ENCODE measurements at regions not wholly inside any gene's neighbourhood (a gene's known extent, or its start where the extent isn't known, plus 50 kb on each side); places are given as distances from the start of the nearest gene placed in this dataset.

DNA sequence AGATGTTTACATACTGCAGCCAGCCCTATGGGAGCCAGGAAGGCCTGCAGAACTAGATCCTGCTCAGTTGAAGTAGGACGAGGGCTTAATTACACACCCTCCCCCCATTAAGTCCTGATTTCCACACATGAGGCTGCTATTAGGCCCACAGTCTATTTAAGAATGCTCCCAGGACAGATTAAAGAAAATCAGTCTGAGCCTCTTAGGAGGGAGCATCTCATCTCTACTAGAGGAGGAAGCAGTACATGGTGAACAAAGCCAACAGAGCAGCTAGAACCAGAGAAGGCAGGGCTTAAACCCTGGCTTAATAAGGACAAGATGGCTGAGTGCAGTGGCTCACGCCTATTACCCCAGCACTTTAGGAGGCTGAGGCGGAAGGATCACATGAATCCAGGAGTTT, 55.8 kb upstream of the ARHGAP5 start:
- Histone ChIP-seq H3K4me3 (ENCODE audit: low read depth in 1 of 3, low read length in 3 of 3) (no peak overlapping the region), H3K27ac (ENCODE audit: low read depth in 1 of 3, low read length in 2 of 3) (no peak overlapping the region), H3K36me3 (ENCODE audit: control insufficient read depth in 3 of 3, insufficient read depth in 2 of 3, low read depth in 1 of 3, low read length in 3 of 3) (no peaks in the 10 kb centered on the region), H3K9me3 (ENCODE audit: control insufficient read depth in 2 of 2, insufficient read depth in 1 of 2, low read depth in 1 of 2, low read length in 1 of 2) (peaks cover 0 to 6% of the 10 kb centered on the region in 2 donors), H3K27me3 (ENCODE audit: control insufficient read depth in 3 of 3, insufficient read depth in 3 of 3, low read length in 3 of 3) (no peaks in the 10 kb centered on the region), H3K4me1 (ENCODE audit: control insufficient read depth in 3 of 3, insufficient read depth in 2 of 3, low read depth in 1 of 3, low read length in 2 of 3) (no peaks in the 10 kb centered on the region)
- 92 to 94% (median 92%) methylated on average over 3 of the region's 3 CpGs for WGBS, 3 donors
- no peak for DNase-seq
- no peak for FAIRE-seq

DNA sequence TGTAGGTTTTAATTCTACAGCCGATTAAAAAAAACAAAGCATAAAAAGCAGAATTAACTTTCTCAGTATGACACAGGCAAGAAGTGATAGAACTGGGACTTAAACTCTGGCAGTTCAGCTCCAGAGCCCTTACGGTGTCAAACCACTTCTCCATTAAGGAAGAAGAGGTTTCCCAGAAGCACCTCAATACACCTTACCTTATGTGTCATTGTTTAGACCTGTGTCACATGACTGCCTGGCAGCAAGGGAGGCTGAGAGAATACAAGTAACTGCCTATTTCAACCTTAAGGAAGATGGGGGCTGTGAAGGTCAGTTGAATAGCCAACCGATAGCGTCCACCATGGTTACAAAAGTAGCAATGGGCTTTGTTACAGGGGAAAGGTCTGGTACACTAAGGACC, 54.6 kb upstream of the ARHGAP5 start:
- Histone ChIP-seq H3K9me3 (ENCODE audit: control insufficient read depth in 2 of 2, insufficient read depth in 1 of 2, low read depth in 1 of 2, low read length in 1 of 2) (peaks cover 0 to 6% of the 10 kb centered on the region in 2 donors), H3K27me3 (ENCODE audit: control insufficient read depth in 3 of 3, insufficient read depth in 3 of 3, low read length in 3 of 3) (no peaks in the 10 kb centered on the region), H3K4me1 (ENCODE audit: control insufficient read depth in 3 of 3, insufficient read depth in 2 of 3, low read depth in 1 of 3, low read length in 2 of 3) (no peaks in the 10 kb centered on the region), H3K36me3 (ENCODE audit: control insufficient read depth in 3 of 3, insufficient read depth in 2 of 3, low read depth in 1 of 3, low read length in 3 of 3) (no peaks in the 10 kb centered on the region), H3K4me3 (ENCODE audit: low read depth in 1 of 3, low read length in 3 of 3) (no peak overlapping the region), H3K27ac (ENCODE audit: low read depth in 1 of 3, low read length in 2 of 3) (no peak overlapping the region)
- WGBS, 3 donors: 91 to 96% (median 96%) methylated on average over 4 of the region's 4 CpGs
- DNase-seq: peak in 1 of 2 donors; percentile 6
- FAIRE-seq: no peak

GRCh38 chr14:32022938-32023466, 54.1 kb upstream of the ARHGAP5 start:
- H3K36me3 ChIP-seq (ENCODE audit: control insufficient read depth in 3 of 3, insufficient read depth in 2 of 3, low read depth in 1 of 3, low read length in 3 of 3): no peaks in the 10 kb centered on the region
- H3K4me3 ChIP-seq (ENCODE audit: low read depth in 1 of 3, low read length in 3 of 3): no peak overlapping the region
- DNase-seq (no peak), FAIRE-seq (no peak)
- no peaks in the 10 kb centered on the region for H3K4me1 ChIP-seq (ENCODE audit: control insufficient read depth in 3 of 3, insufficient read depth in 2 of 3, low read depth in 1 of 3, low read length in 2 of 3)
- 88 to 91% (median 91%) methylated on average over 3 of the region's 3 CpGs for WGBS, 3 donors
- H3K27me3 ChIP-seq (ENCODE audit: control insufficient read depth in 3 of 3, insufficient read depth in 3 of 3, low read length in 3 of 3): no peaks in the 10 kb centered on the region
- no peak overlapping the region for H3K27ac ChIP-seq (ENCODE audit: low read depth in 1 of 3, low read length in 2 of 3)
- peaks cover 0 to 6% of the 10 kb centered on the region in 2 donors for H3K9me3 ChIP-seq (ENCODE audit: control insufficient read depth in 2 of 2, insufficient read depth in 1 of 2, low read depth in 1 of 2, low read length in 1 of 2)

DNA sequence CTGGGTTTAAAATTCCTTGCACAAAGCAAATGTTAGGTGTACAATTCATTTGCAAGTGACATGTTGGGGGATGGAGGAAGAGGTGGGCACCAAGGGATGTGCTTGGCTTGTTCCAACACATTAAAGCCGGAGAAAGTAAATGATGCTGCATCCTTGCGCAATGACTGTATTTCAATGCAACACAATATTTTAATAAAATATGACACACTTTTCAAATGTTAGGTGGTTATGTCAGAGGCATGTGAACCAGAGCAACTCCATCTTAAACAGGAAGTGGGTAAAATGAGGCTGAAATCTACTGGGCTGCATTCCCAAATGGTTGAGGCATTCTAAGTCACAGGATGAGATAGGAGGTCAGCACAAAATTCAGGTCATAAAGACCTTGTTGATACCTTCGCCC, 53.6 kb upstream of the ARHGAP5 start:
- no peaks in the 10 kb centered on the region for H3K27me3 ChIP-seq (ENCODE audit: control insufficient read depth in 3 of 3, insufficient read depth in 3 of 3, low read length in 3 of 3)
- WGBS, 3 donors: 89 to 97% (median 94%) methylated on average over 3 of the region's 3 CpGs
- DNase-seq (no peak), FAIRE-seq (no peak)
- no peaks in the 10 kb centered on the region for H3K4me1 ChIP-seq (ENCODE audit: control insufficient read depth in 3 of 3, insufficient read depth in 2 of 3, low read depth in 1 of 3, low read length in 2 of 3)
- peaks cover 0 to 6% of the 10 kb centered on the region in 2 donors for H3K9me3 ChIP-seq (ENCODE audit: control insufficient read depth in 2 of 2, insufficient read depth in 1 of 2, low read depth in 1 of 2, low read length in 1 of 2)
- no peak overlapping the region for H3K4me3 ChIP-seq (ENCODE audit: low read depth in 1 of 3, low read length in 3 of 3)
- no peaks in the 10 kb centered on the region for H3K36me3 ChIP-seq (ENCODE audit: control insufficient read depth in 3 of 3, insufficient read depth in 2 of 3, low read depth in 1 of 3, low read length in 3 of 3)
- no peak overlapping the region for H3K27ac ChIP-seq (ENCODE audit: low read depth in 1 of 3, low read length in 2 of 3)

DNA sequence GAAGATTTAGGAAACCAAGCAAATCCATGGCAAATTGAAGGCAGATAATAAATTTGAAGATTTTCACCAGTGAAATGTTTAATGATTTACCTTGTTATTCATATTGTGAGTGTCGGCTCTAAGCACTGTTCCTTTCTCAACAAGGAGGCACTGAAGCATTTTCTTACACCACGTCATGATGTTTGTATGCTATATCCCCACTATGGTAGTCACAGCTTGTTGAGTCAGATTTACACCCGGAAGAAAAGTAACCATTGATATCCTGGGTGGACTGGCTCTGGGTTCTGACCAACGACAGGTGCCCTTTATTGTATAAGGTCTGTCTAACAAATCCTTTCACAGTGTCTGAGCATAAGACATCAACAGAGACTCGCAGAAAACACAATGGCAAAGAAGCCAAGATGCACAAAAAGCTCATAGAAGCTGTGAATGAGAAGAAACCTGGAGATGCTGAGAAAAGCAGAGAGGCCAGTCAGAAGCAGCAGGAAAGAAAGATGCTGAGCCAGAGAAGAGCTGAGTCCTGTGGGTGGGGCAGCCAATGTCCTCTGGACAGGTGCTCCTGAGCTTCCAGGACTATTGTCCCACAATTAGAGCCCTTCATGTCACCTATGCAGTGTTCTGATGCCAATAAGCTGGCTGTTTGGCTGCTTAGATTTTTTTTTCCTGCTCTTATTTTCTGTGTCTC, 49.7 kb upstream of the ARHGAP5 start:
- H3K36me3 ChIP-seq (ENCODE audit: control insufficient read depth in 3 of 3, insufficient read depth in 2 of 3, low read depth in 1 of 3, low read length in 3 of 3): no peaks in the 10 kb centered on the region

More for the DNA sequence above, 49.7 kb upstream of the ARHGAP5 start:
- no peaks in the 10 kb centered on the region for H3K27me3 ChIP-seq (ENCODE audit: control insufficient read depth in 3 of 3, insufficient read depth in 3 of 3, low read length in 3 of 3)
- DNase-seq (no peak), FAIRE-seq (no peak)
- no peaks in the 10 kb centered on the region for H3K9me3 ChIP-seq (ENCODE audit: control insufficient read depth in 2 of 2, insufficient read depth in 1 of 2, low read depth in 1 of 2, low read length in 1 of 2)
- H3K4me3 ChIP-seq (ENCODE audit: low read depth in 1 of 3, low read length in 3 of 3): no peak overlapping the region
- H3K27ac ChIP-seq (ENCODE audit: low read depth in 1 of 3, low read length in 2 of 3): no peak overlapping the region
- H3K4me1 ChIP-seq (ENCODE audit: control insufficient read depth in 3 of 3, insufficient read depth in 2 of 3, low read depth in 1 of 3, low read length in 2 of 3): no peaks in the 10 kb centered on the region
- WGBS, 3 donors: 80 to 85% (median 83%) methylated on average over 5 of the region's 5 CpGs

All from small intestine (tissue), 7 donors.